WERI-Rb-1 (cell line): ENCODE measurements at regions not wholly inside any gene's neighbourhood (a gene's known extent, or its start where the extent isn't known, plus 50 kb on each side); places are given as distances from the start of the nearest gene placed in this dataset.

Experiments
- DNase-seq: peaks from one replicate; pipeline ENCODE4 v3.0.0-alpha.2; 2020
- H3K27ac ChIP-seq: fragments of 250-450 bp; sonication (Bioruptor Pico); 2 replicates; pipeline ENCODE4 v1.5.1; 2020; ENCODE audit warnings: mild to moderate bottlenecking, moderate library complexity
- H3K27me3 ChIP-seq: fragments of 250-450 bp; sonication (Bioruptor Pico); 2 replicates; pipeline ENCODE4 v1.5.1; 2021; ENCODE audit warnings: mild to moderate bottlenecking, low read depth, moderate library complexity; ENCODE audit not compliant: insufficient read depth, severe bottlenecking
- H3K36me3 ChIP-seq: fragments of 250-450 bp; sonication (Bioruptor Pico); 2 replicates; pipeline ENCODE4 v1.5.1; 2020; ENCODE audit warnings: mild to moderate bottlenecking, moderate library complexity
- H3K4me3 ChIP-seq: 2 replicates; pipeline ENCODE4 v1.5.1; 2011; ENCODE audit warnings: low read depth, mild to moderate bottlenecking, control low read depth, low read length
- H3K9me3 ChIP-seq: fragments of 250-450 bp; sonication (Bioruptor Pico); 2 replicates; pipeline ENCODE4 v1.5.1; 2021; ENCODE audit warnings: mild to moderate bottlenecking, moderate library complexity; ENCODE audit not compliant: severe bottlenecking
- CTCF ChIP-seq: IDR thresholded peaks from 2 replicates; pipeline ENCODE4 v1.5.1; 2011; ENCODE audit warnings: low read depth, mild to moderate bottlenecking, control low read depth, inconsistent platforms, low read length

GRCh38 chr20:52402514-52402913 is 210.9 kb upstream of the ZFP64 start:
- no peaks in the 10 kb centered on the region for H3K9me3 ChIP-seq
- no peak overlapping the region for H3K4me3 ChIP-seq
- H3K36me3 ChIP-seq = no peaks in the 10 kb centered on the region
- H3K27ac ChIP-seq = no peak overlapping the region
- peaks cover 51% of the 10 kb centered on the region for H3K27me3 ChIP-seq
- no peak for TF ChIP-seq CTCF
- DNase-seq = no peak

- Histone ChIP-seq H3K36me3 (no peaks in the 10 kb centered on the region), H3K9me3 (no peaks in the 10 kb centered on the region), H3K27ac (no peak overlapping the region), H3K27me3 (peaks cover 51% of the 10 kb centered on the region), H3K4me3 (no peak overlapping the region)
- DNase-seq = no peak
- TF ChIP-seq CTCF = no peak
Observed at GRCh38 chr20:52401431-52401830, 209.9 kb upstream of the ZFP64 start.

- no peak for DNase-seq
- H3K27ac ChIP-seq = no peak overlapping the region
- TF ChIP-seq CTCF = no peak
- peaks cover 61% of the 10 kb centered on the region for H3K27me3 ChIP-seq
- H3K4me3 ChIP-seq = no peak overlapping the region
- no peaks in the 10 kb centered on the region for H3K9me3 ChIP-seq
- H3K36me3 ChIP-seq = no peaks in the 10 kb centered on the region
Observed at GRCh38 chr20:52399352-52399751, 207.8 kb upstream of the ZFP64 start.

GRCh38 chr20:52389606-52390005 is 198.0 kb upstream of the ZFP64 start:
- Histone ChIP-seq H3K27ac (no peak overlapping the region), H3K36me3 (no peaks in the 10 kb centered on the region), H3K4me3 (no peak overlapping the region), H3K9me3 (no peaks in the 10 kb centered on the region), H3K27me3 (peaks cover 44% of the 10 kb centered on the region)
- no peak for DNase-seq
- TF ChIP-seq CTCF = no peak

GRCh38 chr20:52383995-52384621 is 192.5 kb upstream of the ZFP64 start:
- no peak for DNase-seq
- Histone ChIP-seq H3K27me3 (peaks cover 45% of the 10 kb centered on the region), H3K9me3 (no peaks in the 10 kb centered on the region), H3K4me3 (no peak overlapping the region), H3K36me3 (no peaks in the 10 kb centered on the region), H3K27ac (no peak overlapping the region)
- no peak for TF ChIP-seq CTCF

GRCh38 chr20:52382933-52383332 is 191.4 kb upstream of the ZFP64 start:
- no peak for TF ChIP-seq CTCF
- Histone ChIP-seq H3K9me3 (no peaks in the 10 kb centered on the region), H3K27me3 (peaks cover 45% of the 10 kb centered on the region), H3K27ac (no peak overlapping the region), H3K4me3 (no peak overlapping the region), H3K36me3 (no peaks in the 10 kb centered on the region)
- DNase-seq = no peak
